ENCODE measurements at regions not wholly inside any gene's neighbourhood (a gene's known extent, or its start where the extent isn't known, plus 50 kb on each side); places are given as distances from the start of the nearest gene placed in this dataset.

DNA sequence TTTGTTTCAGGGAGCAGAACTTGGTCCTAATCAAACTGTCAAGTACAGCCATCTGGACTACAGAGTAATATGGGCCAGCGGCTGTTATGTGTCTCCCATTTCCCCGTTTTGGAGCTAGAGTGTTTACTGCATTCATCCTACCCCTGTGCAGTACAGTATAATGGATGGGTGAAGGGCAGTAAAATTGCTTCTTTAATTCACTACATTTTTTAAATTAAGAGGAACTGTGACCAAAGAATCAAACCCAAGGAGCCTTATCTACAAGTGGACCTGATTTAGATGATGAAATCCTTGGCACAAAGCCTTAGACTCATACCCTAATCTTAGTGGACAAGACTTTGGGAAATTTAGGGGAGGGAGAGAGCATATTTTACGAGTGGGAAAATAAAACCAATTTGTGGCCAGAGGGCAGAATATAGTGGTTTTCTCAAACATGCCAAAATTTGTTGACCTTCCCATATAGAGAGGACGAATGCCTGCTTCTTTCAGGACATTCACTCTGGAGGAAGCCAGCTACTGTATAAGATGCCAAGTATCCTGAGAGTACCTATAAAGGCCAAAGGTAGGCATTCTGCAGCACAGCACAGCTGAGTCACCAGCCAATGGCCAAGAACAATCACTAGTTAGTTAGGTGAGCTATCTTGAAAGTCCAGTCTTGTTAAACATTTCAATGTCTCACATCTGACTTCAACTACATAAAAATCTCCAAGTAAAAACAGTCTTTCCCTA lies 253.8 kb upstream of the KCNIP4 start (continued):
- TF ChIP-seq, protein P1, sequence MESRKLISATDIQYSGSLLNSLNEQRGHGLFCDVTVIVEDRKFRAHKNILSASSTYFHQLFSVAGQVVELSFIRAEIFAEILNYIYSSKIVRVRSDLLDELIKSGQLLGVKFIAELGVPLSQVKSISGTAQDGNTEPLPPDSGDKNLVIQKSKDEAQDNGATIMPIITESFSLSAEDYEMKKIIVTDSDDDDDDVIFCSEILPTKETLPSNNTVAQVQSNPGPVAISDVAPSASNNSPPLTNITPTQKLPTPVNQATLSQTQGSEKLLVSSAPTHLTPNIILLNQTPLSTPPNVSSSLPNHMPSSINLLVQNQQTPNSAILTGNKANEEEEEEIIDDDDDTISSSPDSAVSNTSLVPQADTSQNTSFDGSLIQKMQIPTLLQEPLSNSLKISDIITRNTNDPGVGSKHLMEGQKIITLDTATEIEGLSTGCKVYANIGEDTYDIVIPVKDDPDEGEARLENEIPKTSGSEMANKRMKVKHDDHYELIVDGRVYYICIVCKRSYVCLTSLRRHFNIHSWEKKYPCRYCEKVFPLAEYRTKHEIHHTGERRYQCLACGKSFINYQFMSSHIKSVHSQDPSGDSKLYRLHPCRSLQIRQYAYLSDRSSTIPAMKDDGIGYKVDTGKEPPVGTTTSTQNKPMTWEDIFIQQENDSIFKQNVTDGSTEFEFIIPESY (IDR thresholded peaks at IDR 0.05; ENCODE audit: borderline replicate concordance, low read depth): no peak
- TF ChIP-seq POLR2AphosphoS5 (IDR thresholded peaks at IDR 0.05; ENCODE audit: low read depth, low read length): no peak
- no peak for TF ChIP-seq ELF1 (IDR thresholded peaks at IDR 0.05)

DNA sequence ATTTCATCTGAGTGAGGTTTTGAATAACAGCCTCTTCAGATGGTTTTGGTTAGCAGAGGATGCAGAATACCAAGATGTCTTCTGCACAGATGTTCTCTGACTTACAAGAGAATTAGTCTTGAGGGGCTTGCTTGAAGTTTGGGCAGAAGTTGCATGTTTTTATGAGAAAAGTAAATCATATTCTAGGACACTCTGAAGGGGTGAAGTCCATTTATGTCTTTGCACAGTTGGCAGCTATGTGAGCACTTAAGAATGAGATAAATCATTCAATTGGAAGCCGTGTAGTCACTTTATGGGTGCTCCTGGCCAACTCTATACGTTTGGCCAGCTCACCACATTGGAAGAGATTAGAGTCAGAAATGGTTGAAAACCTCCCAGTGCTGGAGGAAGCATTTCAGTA lies 252.7 kb upstream of the KCNIP4 start:
- 2% methylated on average over 2 of the region's 2 CpGs for WGBS (ENCODE audit: low lambda C conversion rate)
- no peak for DNase-seq
- Histone ChIP-seq H3K36me3 (replicated peaks in 1 of 2; ENCODE audit: control insufficient read depth in 1 of 2, insufficient read depth in 2 of 2, low read length in 1 of 2) (no peaks in the 10 kb centered on the region), H3F3A (replicated peaks; ENCODE audit: insufficient read depth) (no peaks in the 10 kb centered on the region), H3K9me3 (no peaks in the 10 kb centered on the region), H3K4me2 (no peak overlapping the region), H3K79me2 (ENCODE audit: insufficient read depth) (no peaks in the 10 kb centered on the region), H3K27me3 (ENCODE audit: insufficient read depth) (no peaks in the 10 kb centered on the region), H3K9me2 (no peaks in the 10 kb centered on the region), H3K27ac (ENCODE audit: low read depth in 2 of 2, low read length in 1 of 2) (no peak overlapping the region), H2AFZ (ENCODE audit: low read depth) (no peak overlapping the region), H3K4me1 (ENCODE audit: control insufficient read depth in 1 of 2, insufficient read depth in 2 of 2, low read depth in 1 of 2, low read length in 1 of 2) (no peaks in the 10 kb centered on the region), H4K20me1 (ENCODE audit: insufficient read depth) (no peaks in the 10 kb centered on the region), H3K4me3 (ENCODE audit: low read depth in 2 of 2, low read length in 1 of 2) (no peak overlapping the region), H3K9ac (no peak overlapping the region)
- ChIA-PET POLR2A (no interaction called here), CTCF (no interaction called here)
- no peak for TF ChIP-seq GABPA (IDR thresholded peaks at IDR 0.05; ENCODE audit: low read depth)
- TF ChIP-seq, protein P2, sequence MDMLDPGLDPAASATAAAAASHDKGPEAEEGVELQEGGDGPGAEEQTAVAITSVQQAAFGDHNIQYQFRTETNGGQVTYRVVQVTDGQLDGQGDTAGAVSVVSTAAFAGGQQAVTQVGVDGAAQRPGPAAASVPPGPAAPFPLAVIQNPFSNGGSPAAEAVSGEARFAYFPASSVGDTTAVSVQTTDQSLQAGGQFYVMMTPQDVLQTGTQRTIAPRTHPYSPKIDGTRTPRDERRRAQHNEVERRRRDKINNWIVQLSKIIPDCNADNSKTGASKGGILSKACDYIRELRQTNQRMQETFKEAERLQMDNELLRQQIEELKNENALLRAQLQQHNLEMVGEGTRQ (IDR thresholded peaks at IDR 0.05; ENCODE audit: borderline replicate concordance, low read depth, low read length): no peak
- TF ChIP-seq POLR2AphosphoS5 (IDR thresholded peaks at IDR 0.05; ENCODE audit: low read depth, low read length): no peak
- TF ChIP-seq EP300 (IDR thresholded peaks at IDR 0.05; ENCODE audit: borderline replicate concordance in 1 of 2, low read depth in 1 of 2, low read length in 1 of 2): no peak
- no peak for TF ChIP-seq SMC3 (IDR thresholded peaks at IDR 0.05; ENCODE audit: low read depth, low read length)

DNA sequence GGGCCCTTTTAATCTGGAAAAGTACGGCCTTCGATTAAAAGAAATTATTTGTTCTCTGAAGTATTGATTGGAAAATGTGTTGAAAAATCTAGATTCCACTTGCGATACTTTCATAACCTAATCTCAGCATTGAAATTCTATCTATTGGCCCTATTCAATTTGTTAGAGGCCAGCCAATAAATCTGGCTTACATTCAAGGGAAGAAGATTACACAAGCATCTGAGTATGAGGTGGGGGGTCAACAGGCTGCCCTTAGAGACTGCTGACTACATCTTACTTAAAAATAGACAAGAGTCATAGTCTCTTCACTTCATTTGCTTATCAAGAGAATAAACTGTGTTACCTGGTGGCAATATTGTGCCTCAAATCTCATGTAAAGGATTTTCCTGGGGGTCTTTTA lies 248.0 kb upstream of the KCNIP4 start:
- Histone ChIP-seq H2AFZ (ENCODE audit: low read depth) (no peak overlapping the region), H3K9me2 (no peaks in the 10 kb centered on the region), H3K4me2 (no peak overlapping the region), H3K27me3 (ENCODE audit: insufficient read depth) (no peaks in the 10 kb centered on the region), H3K9me3 (no peaks in the 10 kb centered on the region), H3F3A (replicated peaks; ENCODE audit: insufficient read depth) (no peaks in the 10 kb centered on the region), H3K79me2 (ENCODE audit: insufficient read depth) (no peaks in the 10 kb centered on the region), H4K20me1 (ENCODE audit: insufficient read depth) (no peaks in the 10 kb centered on the region), H3K9ac (no peak overlapping the region), H3K27ac (ENCODE audit: low read depth in 2 of 2, low read length in 1 of 2) (no peak overlapping the region), H3K4me3 (ENCODE audit: low read depth in 2 of 2, low read length in 1 of 2) (no peak overlapping the region), H3K4me1 (ENCODE audit: control insufficient read depth in 1 of 2, insufficient read depth in 2 of 2, low read depth in 1 of 2, low read length in 1 of 2) (no peaks in the 10 kb centered on the region), H3K36me3 (replicated peaks in 1 of 2; ENCODE audit: control insufficient read depth in 1 of 2, insufficient read depth in 2 of 2, low read length in 1 of 2) (no peaks in the 10 kb centered on the region)
- TF ChIP-seq, protein P3, sequence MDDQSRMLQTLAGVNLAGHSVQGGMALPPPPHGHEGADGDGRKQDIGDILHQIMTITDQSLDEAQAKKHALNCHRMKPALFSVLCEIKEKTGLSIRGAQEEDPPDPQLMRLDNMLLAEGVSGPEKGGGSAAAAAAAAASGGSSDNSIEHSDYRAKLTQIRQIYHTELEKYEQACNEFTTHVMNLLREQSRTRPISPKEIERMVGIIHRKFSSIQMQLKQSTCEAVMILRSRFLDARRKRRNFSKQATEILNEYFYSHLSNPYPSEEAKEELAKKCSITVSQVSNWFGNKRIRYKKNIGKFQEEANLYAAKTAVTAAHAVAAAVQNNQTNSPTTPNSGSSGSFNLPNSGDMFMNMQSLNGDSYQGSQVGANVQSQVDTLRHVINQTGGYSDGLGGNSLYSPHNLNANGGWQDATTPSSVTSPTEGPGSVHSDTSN (IDR thresholded peaks at IDR 0.05): no peak
- TF ChIP-seq MXI1 (IDR thresholded peaks at IDR 0.05; ENCODE audit: low read depth, low read length) (no peak), SMC3 (IDR thresholded peaks at IDR 0.05; ENCODE audit: low read depth, low read length) (no peak), GABPA (IDR thresholded peaks at IDR 0.05; ENCODE audit: low read depth) (no peak), RAD21 (IDR thresholded peaks at IDR 0.05; ENCODE audit: low read length) (no peak), RXRA (IDR thresholded peaks at IDR 0.05; ENCODE audit: borderline replicate concordance, low read depth) (no peak), NFIC (IDR thresholded peaks at IDR 0.05; ENCODE audit: borderline replicate concordance) (no peak)
- TF ChIP-seq, protein P2 (IDR thresholded peaks at IDR 0.05; ENCODE audit: borderline replicate concordance, low read depth, low read length): no peak
- CTCF ChIA-PET: no interaction called here
- DNase-seq: no peak
- POLR2A ChIA-PET: no interaction called here
- 31% methylated on average over 3 of the region's 3 CpGs for WGBS (ENCODE audit: low lambda C conversion rate)
